ENCODE measurements at regions not wholly inside any gene's neighbourhood (a gene's known extent, or its start where the extent isn't known, plus 50 kb on each side); places are given as distances from the start of the nearest gene placed in this dataset.

DNA sequence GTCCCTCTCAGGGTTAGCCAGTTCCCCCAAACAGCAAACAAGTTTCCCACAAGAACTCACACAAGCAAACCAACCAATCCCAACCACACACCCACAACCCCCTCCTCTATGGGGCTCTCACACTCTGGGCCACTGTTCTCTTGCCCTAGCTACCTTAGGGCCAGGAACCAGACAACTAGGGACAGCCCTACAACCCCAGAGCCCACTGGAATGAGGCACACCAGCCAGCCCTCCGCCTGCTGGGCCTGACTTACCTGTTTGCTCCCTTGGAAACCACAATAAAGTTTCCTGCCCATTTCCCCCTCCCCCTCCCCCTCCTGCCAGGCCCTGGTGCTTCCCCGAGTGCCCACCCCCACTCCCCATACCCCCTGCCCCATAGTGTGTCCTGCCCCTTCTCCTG is 132.6 kb downstream of the WDR11 start:
- DNase-seq (ENCODE audit: extremely low spot score), result no peak
- POLR2A ChIA-PET, result no interaction called here
- CTCF ChIA-PET, result no interaction called here
- no peak for TF ChIP-seq FOXA1 (IDR thresholded peaks at IDR 0.05)
- no peak for TF ChIP-seq TARDBP (IDR thresholded peaks at IDR 0.05)
- TF ChIP-seq L3MBTL2 (conservative IDR thresholded peaks at IDR 0.05), result no peak
- TF ChIP-seq ELF4 (IDR thresholded peaks at IDR 0.05), result no peak
- no peak for TF ChIP-seq ARNT (IDR thresholded peaks at IDR 0.05)
- no peak for TF ChIP-seq SUZ12 (IDR thresholded peaks at IDR 0.05)

GRCh38 chr10:120984221-120984620 is 133.1 kb downstream of the WDR11 start:
- ChIA-PET CTCF (no interaction called here), POLR2A (no interaction called here)
- DNase-seq (ENCODE audit: extremely low spot score), result no peak

DNA sequence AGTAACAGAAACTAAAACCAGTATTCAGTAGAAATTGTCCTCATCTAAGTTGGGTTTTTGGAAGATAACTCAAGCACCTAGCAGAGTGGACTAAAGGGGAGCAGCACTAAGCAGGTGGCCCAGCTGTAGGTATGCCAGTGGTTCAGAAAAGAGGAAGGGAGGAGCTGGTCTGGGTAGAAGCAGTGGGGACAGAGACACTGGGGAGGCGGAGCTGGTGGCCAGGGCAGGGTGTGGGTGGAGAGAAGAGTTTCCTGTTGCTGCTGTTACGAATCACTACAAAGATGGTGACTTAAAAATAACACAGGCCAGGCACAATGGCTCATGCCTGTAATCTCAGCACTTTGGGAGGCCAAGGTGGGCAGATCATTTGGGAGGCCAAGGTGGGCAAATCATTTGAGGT is 136.2 kb downstream of the WDR11 start:
- TF ChIP-seq ELF4 (IDR thresholded peaks at IDR 0.05), result no peak
- ChIA-PET POLR2A (no interaction called here), CTCF (no interaction called here)
- no peak for DNase-seq (ENCODE audit: extremely low spot score)

More at GRCh38 chr10:120984221-120984620, 133.1 kb downstream of the WDR11 start:
- TF ChIP-seq BHLHE40 (IDR thresholded peaks at IDR 0.05; ENCODE audit: borderline replicate concordance), result no peak
- TF ChIP-seq SUZ12 (IDR thresholded peaks at IDR 0.05), result no peak
- TF ChIP-seq FOXK2 (IDR thresholded peaks at IDR 0.05), result no peak
- TF ChIP-seq CTBP1 (IDR thresholded peaks at IDR 0.05; ENCODE audit: borderline replicate concordance), result no peak
- no peak for TF ChIP-seq SP1 (IDR thresholded peaks at IDR 0.05)
- no peak for TF ChIP-seq TARDBP (IDR thresholded peaks at IDR 0.05)
- no peak for TF ChIP-seq FOXM1 (IDR thresholded peaks at IDR 0.05; ENCODE audit: borderline replicate concordance)
- no peak for TF ChIP-seq ZNF384 (IDR thresholded peaks at IDR 0.05)
- no peak for TF ChIP-seq NFRKB (IDR thresholded peaks at IDR 0.05)
- no peak for TF ChIP-seq ELF4 (IDR thresholded peaks at IDR 0.05)
- TF ChIP-seq L3MBTL2 (conservative IDR thresholded peaks at IDR 0.05), result no peak
- no peak for TF ChIP-seq HDGF (IDR thresholded peaks at IDR 0.05; ENCODE audit: borderline replicate concordance)
- TF ChIP-seq, protein P1, sequence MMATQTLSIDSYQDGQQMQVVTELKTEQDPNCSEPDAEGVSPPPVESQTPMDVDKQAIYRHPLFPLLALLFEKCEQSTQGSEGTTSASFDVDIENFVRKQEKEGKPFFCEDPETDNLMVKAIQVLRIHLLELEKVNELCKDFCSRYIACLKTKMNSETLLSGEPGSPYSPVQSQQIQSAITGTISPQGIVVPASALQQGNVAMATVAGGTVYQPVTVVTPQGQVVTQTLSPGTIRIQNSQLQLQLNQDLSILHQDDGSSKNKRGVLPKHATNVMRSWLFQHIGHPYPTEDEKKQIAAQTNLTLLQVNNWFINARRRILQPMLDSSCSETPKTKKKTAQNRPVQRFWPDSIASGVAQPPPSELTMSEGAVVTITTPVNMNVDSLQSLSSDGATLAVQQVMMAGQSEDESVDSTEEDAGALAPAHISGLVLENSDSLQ (IDR thresholded peaks at IDR 0.05), result no peak
- TF ChIP-seq ARNT (IDR thresholded peaks at IDR 0.05), result no peak
- TF ChIP-seq FOXA1 (IDR thresholded peaks at IDR 0.05), result no peak
- no peak for TF ChIP-seq LEF1 (IDR thresholded peaks at IDR 0.05; ENCODE audit: borderline replicate concordance)

DNA sequence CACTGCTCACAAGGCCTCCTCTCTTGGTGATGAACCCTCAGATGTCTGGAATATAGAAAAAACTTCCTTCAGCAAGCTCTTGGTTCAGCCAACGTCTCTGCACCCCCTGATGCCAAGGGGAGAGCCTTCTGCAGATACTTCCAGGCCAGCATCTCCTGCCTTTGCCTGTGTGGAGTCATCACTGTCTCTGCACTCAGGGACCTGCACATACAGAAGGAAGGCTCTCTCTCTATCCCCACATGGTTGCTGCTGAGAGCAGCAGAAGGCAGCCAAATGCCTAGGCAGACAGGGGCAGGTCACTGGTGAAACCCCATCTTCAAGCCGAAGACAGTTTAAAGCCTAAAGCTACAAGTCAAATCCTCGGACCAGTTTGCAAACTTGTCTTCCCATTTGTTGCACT is 137.6 kb downstream of the WDR11 start:
- no peak for TF ChIP-seq NFRKB (IDR thresholded peaks at IDR 0.05)
- TF ChIP-seq FOXK2 (IDR thresholded peaks at IDR 0.05), result no peak
- TF ChIP-seq FOXM1 (IDR thresholded peaks at IDR 0.05; ENCODE audit: borderline replicate concordance), result no peak
- no peak for TF ChIP-seq TARDBP (IDR thresholded peaks at IDR 0.05)
- TF ChIP-seq SP1 (IDR thresholded peaks at IDR 0.05), result no peak
- no peak for TF ChIP-seq HDGF (IDR thresholded peaks at IDR 0.05; ENCODE audit: borderline replicate concordance)
- TF ChIP-seq ELF4 (IDR thresholded peaks at IDR 0.05), result no peak
- TF ChIP-seq, protein P1 (IDR thresholded peaks at IDR 0.05), result no peak
- TF ChIP-seq FOXA1 (IDR thresholded peaks at IDR 0.05), result no peak
- TF ChIP-seq L3MBTL2 (conservative IDR thresholded peaks at IDR 0.05), result no peak
- no peak for TF ChIP-seq SUZ12 (IDR thresholded peaks at IDR 0.05)
- TF ChIP-seq ARNT (IDR thresholded peaks at IDR 0.05), result no peak
- POLR2A ChIA-PET, result no interaction called here
- CTCF ChIA-PET, result no interaction called here
- DNase-seq (ENCODE audit: extremely low spot score), result no peak

DNA sequence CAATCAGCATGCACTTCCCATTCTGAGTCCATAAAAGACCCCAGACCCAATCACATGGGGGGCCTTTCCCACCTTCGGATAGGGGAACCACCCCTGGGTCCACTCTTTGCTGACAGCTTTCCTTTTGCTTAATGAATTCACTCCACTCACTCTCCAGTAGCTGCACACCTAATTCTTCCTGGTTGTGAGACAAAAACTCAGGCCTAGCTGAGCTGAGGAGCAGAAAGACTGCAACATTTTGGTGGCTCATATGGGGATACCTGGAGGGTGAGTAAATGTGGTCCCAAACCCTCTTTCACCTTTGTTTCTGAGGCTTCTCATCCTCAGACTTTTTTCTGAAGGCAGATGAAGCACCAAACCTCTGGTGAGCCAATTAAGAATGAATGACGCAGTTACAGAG is 138.1 kb downstream of the WDR11 start:
- ChIA-PET CTCF (no interaction called here), POLR2A (no interaction called here)
- TF ChIP-seq ELF4 (IDR thresholded peaks at IDR 0.05) (no peak), CTBP1 (IDR thresholded peaks at IDR 0.05; ENCODE audit: borderline replicate concordance) (no peak), FOXM1 (IDR thresholded peaks at IDR 0.05; ENCODE audit: borderline replicate concordance) (no peak), L3MBTL2 (conservative IDR thresholded peaks at IDR 0.05) (no peak), LEF1 (IDR thresholded peaks at IDR 0.05; ENCODE audit: borderline replicate concordance) (no peak), ZNF384 (IDR thresholded peaks at IDR 0.05) (no peak), FOXK2 (IDR thresholded peaks at IDR 0.05) (no peak), BHLHE40 (IDR thresholded peaks at IDR 0.05; ENCODE audit: borderline replicate concordance) (no peak)
- TF ChIP-seq, protein P1 (IDR thresholded peaks at IDR 0.05), result no peak
- DNase-seq (ENCODE audit: extremely low spot score), result no peak

DNA sequence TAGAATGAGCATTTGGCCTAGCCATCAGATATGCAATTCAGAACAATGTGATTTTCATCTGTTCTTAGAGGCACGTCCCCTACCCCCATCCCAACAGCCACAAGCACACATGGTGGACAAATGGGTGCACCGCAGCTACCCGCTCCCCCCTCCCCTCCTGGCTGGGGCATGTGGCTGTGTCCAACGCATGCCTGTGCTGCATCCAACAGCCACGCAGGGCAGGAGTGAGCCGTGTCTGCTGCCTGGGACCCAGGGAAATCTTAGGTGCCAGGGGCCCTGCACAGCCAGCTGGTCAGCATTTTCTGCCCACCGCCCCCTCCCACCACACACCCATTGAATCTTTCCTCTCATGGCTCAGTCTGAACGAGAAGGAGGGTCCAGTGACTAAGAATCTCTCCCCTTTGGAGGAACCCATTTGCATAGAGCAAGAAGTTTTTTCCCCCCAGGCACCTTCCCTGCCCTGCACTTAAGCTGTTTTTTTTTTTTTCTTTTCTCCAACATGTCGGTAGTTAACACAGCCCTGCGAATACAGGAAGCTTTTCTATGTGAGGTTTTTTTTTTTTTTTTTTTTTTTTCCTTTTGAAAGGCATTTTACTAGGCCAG is 138.9 kb downstream of the WDR11 start:
- no peak for DNase-seq (ENCODE audit: extremely low spot score)
- CTCF ChIA-PET, result no interaction called here
- TF ChIP-seq HDGF (IDR thresholded peaks at IDR 0.05; ENCODE audit: borderline replicate concordance) (no peak), ZNF384 (IDR thresholded peaks at IDR 0.05) (no peak)
- POLR2A ChIA-PET, result interaction anchor here (1.1 kb wide), 1 partner anchor 11 kb away, joined by 4 read pairs; no protein-coding TSS in a partner anchor

DNA sequence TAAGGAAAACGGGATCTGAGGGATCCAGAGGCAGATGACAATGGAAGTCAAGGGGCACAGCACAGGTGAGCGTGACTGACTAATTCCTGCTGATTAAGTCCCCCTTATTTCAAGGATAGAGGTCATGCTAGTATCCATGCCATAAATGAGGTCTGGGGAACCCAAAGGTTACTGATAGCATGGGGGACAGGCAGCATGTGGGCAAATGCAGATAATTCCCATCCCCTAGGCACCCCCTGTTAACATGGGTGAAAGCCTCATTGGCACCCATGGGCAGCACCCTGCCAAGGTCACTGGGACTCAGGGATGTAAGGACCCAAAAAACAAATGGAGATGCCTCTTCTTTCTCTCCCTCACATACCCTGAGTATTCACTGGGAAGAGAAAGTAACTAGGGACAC is 139.7 kb downstream of the WDR11 start:
- no peak for DNase-seq (ENCODE audit: extremely low spot score)
- ChIA-PET POLR2A (interaction anchor here (1.1 kb wide), 1 partner anchor 12 kb away, joined by 4 read pairs; no protein-coding TSS in a partner anchor), CTCF (no interaction called here)
- TF ChIP-seq HDGF (IDR thresholded peaks at IDR 0.05; ENCODE audit: borderline replicate concordance), result no peak
- TF ChIP-seq TARDBP (IDR thresholded peaks at IDR 0.05), result no peak
- no peak for TF ChIP-seq FOXK2 (IDR thresholded peaks at IDR 0.05)
- no peak for TF ChIP-seq LEF1 (IDR thresholded peaks at IDR 0.05; ENCODE audit: borderline replicate concordance)
- TF ChIP-seq ZNF384 (IDR thresholded peaks at IDR 0.05), result no peak
- no peak for TF ChIP-seq SP1 (IDR thresholded peaks at IDR 0.05)
- no peak for TF ChIP-seq FOXA1 (IDR thresholded peaks at IDR 0.05)
- no peak for TF ChIP-seq L3MBTL2 (conservative IDR thresholded peaks at IDR 0.05)
- no peak for TF ChIP-seq BHLHE40 (IDR thresholded peaks at IDR 0.05; ENCODE audit: borderline replicate concordance)
- no peak for TF ChIP-seq CTBP1 (IDR thresholded peaks at IDR 0.05; ENCODE audit: borderline replicate concordance)
- no peak for TF ChIP-seq FOXM1 (IDR thresholded peaks at IDR 0.05; ENCODE audit: borderline replicate concordance)
- no peak for TF ChIP-seq ARNT (IDR thresholded peaks at IDR 0.05)
- TF ChIP-seq ELF4 (IDR thresholded peaks at IDR 0.05), result no peak
- TF ChIP-seq, protein P1 (IDR thresholded peaks at IDR 0.05), result no peak
- no peak for TF ChIP-seq SUZ12 (IDR thresholded peaks at IDR 0.05)

Measured in HEK293T (cell line).